CD4-positive, alpha-beta T cell treated with Interleukin-21 for 1 hour (primary cell): ENCODE measurements at regions not wholly inside any gene's neighbourhood (a gene's known extent, or its start where the extent isn't known, plus 50 kb on each side); places are given as distances from the start of the nearest gene placed in this dataset.

ENCODE experiments used
- DNase-seq: peaks from one replicate; pipeline ENCODE4 v3.0.0-alpha.2; 2020

DNA sequence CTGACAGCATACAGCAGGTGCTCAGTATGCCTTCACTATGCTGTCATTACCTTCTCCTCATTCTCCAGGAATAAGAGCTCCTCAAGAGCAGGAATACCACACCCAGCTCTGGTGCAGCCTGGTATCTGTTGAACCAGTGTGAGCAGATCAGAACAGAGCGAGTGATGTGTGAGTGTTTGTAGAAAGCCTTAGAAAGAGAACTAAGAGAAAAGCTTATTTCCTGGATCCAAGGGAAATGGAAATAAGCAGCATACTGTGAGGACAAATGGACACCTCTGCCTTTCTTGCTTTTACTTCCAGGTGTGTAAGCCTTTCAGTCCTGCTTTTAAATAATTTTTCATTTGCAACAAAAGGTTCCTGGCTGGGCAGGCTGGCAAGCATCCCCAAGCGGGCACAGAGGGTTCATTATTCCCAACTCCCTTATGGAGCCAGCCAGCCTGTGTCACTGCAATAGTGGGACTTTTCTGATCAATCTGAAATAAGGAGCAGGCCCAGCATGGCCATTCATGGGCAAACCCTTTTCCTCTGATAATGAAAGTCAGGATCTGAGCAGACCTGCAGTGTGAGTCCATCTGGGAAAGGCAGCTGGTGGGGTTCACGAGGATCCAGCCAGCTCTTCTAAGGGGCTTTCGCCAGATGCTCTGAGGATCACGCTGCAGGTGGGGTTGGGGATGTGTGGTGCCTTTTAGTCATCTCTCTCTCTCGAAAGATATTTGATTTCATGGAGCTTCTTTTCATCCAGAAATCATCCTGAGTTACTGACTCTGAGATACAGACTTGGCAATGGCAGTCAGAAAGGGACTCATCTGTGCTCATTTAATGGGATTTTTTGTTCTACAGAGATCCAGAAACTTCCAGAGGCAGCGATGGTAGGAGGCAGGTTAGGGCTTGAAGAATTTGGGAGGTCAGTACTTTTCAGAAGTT lies 594.9 kb upstream of the CFAP20DC start:
- DNase-seq = no peak

DNA sequence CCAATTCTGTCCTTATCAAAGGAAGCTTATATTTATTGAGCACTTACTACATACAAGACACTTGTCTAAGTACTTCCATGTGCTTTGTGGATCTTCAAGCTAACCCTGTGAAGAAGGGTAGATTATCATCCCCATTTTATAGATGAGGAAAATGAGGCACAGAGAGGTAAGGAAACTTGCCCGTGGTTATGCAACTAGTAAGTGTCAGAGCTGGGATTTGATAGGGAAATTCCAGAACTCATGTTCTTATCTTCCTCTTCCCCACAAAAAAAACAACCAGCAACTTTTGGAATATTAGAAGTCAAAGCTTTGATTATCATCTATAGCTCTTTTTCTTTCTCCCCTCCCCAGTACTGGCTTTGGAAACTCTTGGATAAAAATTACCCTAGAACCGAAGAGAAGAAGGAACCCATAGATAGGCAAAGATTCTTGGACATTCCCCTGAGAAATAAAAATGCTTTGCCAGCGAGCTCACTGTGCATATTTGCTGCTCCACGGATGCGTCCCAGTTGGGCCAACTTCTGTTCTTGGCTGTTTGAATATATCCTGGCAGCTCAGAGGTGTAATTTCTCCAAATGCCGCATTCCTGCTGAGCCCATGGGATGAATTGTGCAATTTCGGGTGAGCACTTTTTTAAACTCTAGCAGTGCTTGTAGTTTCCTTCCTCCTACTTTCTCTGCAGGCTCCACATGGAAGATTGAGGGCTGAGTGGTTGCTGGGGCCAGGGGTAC lies 591.5 kb upstream of the CFAP20DC start:
- no peak for DNase-seq

DNA sequence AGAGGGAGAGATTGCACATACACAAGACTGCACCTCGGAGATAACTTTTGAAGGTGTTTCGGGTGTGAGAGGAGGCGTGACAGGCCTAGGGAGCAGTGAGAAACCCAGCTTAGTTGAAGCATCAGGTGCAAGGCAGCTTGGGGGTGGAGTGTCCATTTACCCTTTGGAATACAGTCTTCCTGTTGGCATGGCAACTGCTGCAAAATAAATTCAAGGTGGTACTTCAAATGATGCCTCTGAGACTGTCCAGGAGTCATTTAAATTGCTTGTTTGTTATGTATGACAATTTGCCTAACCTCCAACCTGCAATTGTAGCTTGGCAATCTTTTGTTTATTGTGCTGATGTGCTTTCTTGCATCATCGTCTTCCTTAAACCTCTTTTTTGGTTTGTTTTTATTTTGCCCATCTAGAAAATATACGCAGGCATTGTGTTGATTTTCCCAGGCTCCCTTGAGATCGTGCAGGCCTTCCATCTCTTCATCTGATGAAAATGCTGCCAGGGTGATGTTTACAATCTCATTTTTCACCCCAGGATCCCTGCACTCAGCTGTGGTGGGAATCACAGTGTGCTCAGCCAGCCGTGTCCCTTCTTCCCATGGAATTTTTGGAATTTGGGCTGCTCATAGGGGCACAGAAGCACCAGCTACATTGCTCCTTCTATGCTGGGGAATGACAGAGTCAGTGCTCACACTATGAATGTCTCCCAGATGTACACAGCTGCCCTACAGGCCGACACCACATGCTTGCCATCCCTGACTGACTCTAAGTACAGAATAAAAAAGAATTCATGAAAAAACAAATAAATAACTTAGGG lies 583.1 kb upstream of the CFAP20DC start:
- DNase-seq = no peak

DNA sequence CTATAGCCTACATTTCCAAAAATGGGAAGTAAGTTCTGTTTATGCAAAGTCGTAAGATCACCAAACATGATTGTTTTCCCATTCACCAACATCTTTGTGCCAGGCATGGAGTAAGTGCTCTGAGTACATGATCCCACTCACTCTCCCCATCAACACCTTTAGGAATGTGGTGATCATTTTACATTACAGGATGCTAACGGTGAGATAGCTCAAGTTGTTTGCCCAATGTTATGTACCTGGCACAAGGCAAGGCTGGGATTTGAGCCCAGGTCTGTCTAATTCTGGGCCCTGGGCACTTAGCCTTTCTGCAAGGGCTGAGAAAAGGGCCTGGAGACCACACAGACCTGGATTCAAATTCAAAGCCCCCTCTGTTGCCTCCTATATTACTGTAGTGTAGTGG lies 581.7 kb upstream of the CFAP20DC start:
- DNase-seq = no peak

DNA sequence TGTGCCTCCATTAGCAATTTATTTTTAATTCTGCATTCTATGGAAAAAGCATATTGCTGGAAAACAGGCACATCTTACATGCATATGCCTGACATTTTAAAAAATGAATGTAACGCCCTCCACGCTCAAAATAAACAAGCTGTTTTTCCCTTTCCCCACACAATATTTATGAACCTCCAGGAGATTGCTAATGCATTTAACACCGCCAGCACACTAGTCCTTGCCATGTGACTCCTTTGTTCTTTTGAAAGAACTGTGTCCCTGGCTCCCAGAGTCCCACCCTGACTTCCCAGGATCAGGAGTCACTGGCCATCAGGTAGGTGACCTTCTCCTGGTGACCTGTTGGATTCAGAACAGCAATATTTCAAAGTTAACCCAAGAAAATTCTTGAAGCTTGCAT lies 571.2 kb upstream of the CFAP20DC start:
- DNase-seq = no peak

DNA sequence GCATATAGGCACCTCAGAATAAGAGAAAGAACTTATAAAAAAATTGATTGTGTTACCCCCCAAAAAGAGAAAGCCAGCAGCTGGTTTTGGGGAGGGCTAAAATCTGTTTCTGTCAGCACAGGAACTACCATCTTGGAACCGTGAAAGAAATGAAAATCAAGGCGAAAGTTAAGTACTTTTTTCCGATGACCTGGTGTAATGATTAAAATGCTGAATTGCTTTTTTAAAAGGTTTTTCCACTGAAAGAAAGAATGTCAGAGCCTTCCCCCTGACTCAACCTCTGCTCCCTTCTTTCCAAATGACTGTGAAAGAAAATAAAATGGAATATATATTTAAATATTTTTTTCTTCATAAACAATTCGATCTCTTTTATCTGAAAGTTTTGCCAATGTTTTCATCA lies 570.5 kb upstream of the CFAP20DC start:
- no peak for DNase-seq

DNA sequence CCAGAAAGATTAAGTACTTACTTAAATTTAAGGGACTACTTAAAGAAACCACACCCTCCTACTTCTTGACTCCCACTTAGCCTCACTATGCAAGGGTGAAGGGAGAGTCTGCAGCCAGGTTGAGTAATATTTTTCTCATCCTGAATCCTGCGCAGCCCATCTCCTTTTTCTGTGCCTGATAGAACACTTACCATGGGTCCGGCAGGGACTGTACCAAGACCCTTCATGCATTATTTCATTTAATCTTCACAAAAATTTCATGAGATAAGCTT lies 562.6 kb upstream of the CFAP20DC start:
- DNase-seq = no peak

DNA sequence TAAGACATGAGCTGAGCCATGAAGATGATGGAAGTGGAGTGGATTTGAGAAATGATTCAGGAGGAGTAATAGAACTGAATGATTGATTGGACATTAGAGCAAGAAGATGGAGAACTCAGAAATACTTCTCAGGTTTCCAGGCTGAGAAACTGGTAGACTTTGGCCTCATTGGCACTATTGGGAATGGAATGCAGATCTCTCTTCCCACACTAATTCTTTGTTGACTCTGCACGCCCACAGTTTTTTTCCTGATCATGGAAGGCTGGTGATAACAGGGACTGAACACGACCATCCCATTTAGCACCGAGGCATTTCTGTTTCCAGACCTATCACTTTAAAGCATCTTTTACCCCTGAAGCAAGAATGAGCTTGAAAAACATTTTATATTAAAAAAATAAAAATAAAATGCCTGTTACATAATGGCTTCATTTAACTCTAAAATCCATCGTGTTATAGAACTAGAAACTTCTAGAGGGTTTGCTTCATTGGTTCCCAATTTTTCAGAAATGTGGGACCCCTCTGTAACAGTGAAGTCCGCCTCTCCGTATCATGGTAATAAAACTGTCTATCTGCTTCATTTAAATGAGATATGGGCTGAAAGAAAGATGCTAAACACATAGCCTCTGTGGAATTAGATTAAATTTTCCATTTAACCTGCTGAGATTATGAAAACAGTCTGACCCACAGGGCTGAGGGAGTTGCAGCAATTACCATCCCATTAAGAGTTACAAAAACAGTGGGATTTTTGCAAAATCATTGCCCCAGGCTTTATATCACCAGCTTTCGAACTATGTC lies 562.0 kb upstream of the CFAP20DC start:
- DNase-seq = no peak

DNA sequence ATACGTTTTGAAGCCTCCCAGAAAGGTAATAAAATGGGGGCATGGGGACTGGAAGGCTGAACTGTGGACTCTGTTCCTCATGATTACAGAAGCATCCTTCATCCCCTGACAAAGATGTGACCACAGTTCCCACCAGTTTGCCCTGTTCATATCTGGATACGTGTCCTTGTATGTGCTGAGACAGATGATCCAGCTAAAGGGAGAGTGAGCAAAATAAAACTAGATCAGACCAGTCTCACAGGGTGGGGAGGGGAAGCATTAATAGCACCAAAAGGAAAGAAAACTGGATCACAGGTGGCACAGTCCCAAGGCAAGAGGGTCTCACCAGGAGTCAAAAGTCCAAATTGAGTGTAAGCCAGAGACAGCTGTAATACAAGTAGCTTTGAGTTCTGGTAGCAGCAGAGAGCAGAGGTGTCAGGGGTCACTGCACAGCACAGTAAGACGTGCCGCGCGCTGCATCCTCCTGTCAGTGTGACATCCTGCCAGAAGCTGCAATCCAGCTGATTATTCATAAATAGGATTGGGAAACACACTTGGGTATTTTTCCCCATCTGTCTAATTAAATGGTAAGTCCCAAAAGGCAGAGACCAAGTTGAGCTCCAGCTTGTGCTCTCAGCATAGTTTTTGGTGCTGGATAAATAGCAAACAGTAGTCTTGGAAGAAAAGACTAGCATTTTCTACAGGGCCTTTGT lies 560.0 kb upstream of the CFAP20DC start:
- DNase-seq = no peak

DNA sequence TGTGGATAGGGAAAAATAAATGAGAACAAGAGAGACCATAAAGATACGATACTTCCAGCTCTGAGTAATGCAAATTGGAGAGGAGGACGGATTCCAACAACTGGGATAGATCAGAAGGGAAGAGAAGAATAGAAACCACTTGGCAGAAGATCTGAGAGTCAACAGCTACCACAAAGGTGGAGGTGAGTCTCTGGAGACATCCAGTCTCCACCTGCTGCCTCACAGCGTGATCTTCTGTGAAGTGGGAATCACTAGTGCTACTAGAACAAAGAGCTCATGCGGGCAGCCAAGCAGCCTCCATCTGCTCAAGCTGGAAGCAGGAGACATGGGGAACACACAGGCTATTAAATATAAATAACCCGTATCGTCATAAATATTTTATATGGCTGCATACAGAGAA lies 558.5 kb upstream of the CFAP20DC start:
- DNase-seq = no peak

DNA sequence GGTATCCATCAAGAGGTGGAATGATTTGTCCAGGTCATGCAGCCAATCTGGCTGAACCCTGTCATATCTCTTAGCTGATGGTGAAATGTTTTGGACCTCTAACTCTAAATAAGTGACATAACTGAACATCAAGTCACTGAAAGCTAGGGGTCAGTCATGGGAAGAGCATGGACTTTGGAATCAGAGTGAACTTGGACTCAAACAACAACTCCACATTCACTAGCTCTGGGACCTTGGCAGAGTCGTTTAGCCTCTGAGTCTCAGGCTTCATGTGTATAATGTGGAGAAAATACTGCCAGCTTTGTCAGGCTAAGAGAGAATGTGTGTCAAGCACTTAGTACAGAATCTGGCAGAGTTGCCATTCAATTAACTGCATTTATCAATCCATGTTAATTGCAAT lies 557.8 kb upstream of the CFAP20DC start:
- DNase-seq = no peak

DNA sequence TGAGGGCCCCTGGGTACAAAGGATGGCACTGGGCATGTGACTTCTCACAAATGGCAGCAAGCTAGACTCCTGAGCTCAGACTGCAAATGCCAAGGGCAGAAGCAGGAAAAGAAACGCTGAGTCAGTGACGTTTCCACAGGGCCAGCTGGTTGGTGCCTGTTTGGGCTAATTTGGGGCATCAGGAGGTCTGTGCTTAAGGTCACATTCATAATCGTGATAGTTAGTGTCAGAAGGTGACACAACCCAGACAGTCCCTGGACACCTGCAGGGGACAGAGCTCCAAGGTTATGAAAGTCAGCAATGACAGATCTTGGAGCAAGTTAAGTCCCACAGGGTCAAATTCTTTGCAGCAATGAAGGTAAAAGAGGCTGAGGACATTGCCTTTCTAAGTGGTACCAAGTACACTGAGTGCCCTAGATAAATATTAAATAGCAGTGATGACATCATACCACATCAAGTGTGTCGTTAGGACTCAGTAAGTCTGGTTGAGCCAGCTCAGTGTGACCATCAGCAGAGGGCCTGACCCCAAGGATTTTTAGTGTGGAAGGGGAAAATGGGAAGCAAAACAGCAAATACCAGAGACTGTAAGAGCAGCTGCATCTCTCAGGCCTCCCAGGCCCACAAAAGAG lies 556.9 kb upstream of the CFAP20DC start:
- no peak for DNase-seq

DNA sequence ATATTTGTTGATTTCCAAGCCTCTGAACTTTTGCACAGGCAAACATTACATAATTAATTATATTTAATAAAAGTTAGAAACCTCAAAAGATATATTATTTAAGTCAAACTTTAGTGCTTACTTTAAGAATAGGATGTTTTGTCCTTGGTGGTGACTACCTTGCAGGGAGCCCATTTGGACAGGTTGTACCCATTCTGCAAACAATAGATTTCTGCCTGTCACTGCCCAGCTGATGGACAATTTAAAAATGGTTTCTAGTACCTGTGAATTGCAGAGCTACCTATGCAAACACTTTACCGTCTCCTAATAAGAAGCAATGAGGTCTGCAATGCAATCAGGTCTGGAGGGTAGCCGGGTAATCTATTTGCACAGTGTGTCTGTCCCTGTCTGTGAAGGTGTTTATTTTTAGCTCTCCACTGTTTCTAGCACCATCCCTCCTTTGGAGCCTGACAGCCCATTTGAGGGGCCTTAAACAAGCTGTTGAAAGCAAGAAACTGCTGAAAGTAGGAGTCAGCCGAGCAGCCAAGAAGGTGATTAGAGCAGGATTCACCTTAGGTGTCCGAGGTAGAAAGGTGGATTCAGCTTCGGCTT lies 556.2 kb upstream of the CFAP20DC start:
- DNase-seq = no peak

DNA sequence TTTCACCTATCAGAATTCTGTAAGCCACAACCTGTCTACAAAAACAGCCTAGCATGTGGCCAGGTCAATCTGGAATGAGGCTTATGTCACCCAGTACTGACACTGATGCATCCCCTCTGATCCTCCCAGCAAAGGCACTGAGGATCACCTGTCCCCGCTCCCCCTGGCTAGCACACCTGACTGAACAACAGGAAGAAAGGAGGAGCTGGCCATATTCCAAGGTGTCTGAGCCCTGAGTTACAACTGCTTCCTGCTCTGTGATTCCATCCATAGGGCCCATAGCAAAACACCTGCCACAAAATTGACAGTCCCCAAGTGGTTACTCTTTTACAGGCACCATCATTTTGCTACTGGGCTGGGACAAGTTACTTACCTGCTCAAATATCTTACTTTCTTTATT lies 555.5 kb upstream of the CFAP20DC start:
- DNase-seq = no peak

DNA sequence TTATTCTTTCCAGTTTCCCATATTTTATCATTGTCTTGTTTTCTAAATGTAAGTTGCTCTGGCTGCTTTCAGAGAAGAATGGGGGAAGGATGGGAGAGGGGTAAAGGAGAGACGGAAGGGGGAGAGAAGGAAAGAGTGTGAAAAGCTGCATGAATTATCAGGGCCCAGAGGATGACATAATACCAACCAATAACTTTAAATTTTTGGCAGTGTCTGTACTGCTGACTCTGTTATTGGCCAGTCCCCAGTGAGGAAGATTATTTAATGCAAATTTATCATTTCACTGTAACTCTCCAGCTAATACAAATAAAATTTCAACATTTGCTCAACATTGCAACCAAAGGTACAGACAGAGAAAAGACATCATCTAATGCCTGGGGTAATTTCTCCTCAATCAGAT lies 551.7 kb upstream of the CFAP20DC start:
- no peak for DNase-seq

DNA sequence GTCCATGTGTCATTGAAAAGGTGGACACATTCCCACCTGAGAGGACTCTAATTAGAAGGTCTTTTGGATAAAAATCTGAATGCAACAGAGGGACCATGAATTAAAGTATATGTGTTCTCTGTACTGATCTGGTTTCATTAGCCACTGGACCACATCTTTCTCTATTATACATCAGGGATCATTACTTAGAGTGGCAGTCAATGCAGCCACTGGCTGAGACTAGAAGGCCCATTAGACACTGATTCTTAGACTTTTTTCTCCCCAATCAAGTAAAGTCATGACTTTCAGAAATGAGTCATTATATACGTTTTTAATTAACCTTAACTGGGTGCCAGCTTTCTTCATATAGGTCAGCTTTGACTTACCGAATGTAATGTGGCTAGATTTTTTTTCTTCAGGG lies 550.8 kb upstream of the CFAP20DC start:
- DNase-seq = no peak

DNA sequence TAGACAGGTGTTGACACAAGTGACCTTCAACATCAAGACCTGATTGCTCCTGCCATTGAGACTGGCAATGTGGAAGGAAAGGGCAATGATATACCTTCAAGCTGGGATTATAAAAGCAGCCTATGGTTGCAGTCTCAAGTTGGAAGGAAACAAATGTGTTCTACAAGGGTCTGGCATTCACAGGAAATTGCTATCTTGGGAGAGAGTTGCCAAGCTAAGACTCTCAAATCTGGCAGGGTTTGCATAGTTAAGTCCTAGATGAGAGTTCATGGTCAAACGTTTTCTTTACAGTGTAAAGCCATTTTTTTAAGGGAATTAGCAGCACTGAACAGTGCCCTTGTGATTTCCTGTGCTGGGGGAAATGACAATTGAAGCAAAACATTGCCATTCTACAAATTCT lies 546.9 kb upstream of the CFAP20DC start:
- no peak for DNase-seq

DNA sequence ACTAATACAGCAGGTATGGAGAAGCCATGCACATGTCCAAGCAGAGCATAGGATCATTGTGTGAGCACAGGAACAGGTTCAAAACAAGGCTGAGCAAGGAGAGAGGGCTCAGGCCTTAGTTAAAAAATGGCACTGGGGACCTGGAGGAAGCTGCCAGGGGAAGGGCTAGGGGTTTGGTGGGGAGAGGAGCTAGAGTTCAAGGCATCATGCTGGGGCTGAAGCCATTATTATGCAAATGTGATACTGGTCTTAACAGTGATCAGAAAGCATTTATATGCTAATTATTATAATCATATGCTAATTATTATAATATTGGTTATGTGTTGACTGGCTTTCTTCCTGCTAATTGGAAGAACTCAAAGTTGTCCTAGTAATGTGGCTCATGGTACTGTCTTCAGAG lies 546.0 kb upstream of the CFAP20DC start:
- DNase-seq = no peak

DNA sequence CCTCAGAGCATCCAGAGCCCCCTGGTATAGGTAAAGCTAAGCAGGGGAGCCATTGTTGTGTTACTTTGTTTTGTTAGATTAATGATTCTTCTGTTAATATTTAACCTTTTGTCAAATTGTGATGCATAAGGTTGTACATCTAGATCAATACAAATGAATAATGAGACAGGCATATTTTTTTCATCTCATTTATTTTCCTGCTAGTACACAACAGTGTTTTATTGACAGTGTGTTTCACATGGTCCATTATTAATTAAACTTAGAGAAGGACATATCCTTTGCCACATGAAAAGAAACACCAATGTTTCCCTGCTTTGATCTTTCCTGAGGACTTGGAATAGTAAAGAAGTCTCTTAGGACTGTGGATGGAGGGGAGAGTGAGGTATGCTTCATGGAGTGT lies 543.6 kb upstream of the CFAP20DC start:
- DNase-seq = no peak

DNA sequence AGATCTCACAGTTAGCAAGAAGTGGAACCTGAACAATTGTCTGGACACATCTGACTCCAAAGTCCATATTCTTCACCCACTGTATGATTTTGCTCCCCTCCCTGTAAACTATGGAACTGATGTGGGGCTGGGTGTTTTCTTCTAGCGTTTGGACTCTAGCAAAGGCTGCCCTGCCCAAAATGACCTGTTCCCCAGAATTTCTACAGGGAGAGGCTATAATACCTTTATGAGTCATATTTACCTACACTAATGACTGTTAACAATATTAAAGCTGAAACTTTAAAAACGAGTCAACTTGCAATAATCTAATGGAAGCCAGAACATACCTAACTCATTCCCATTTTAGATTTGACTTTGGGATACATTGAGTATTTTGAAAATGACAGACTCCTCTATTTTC lies 531.2 kb upstream of the CFAP20DC start:
- DNase-seq = no peak

DNA sequence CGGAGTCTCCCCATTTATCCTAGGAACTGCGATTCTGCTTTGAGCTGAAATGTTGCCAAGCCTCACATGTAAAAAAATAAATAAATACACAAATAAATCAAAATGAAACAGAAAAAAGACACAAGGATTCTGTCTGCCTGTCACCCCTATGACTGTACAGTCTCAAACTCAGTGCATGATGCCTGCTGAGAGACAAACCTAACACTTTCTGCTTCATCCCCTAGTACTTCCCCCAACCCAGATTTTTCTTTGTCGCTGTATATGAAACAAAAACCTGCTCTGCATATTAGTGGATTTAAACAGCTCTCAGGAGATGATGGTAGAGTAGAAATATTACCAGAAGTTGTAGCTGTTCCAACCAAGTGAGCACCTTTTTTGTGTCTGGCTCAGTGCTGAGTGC lies 530.7 kb upstream of the CFAP20DC start:
- no peak for DNase-seq
